ENCODE measurements at regions not wholly inside any gene's neighbourhood (a gene's known extent, or its start where the extent isn't known, plus 50 kb on each side); places are given as distances from the start of the nearest gene placed in this dataset.

- ATAC-seq, result no peak
- TF ChIP-seq ZNF8 (CRISPR knock-in tag; IDR thresholded peaks at IDR 0.05) (no peak), TOX (CRISPR knock-in tag; IDR thresholded peaks at IDR 0.05; ENCODE audit: borderline replicate concordance) (no peak), BACH2 (CRISPR knock-in tag; IDR thresholded peaks at IDR 0.05; ENCODE audit: borderline replicate concordance) (no peak), ZFP3 (CRISPR knock-in tag; IDR thresholded peaks at IDR 0.05) (no peak), ARNTL (CRISPR knock-in tag; IDR thresholded peaks at IDR 0.05; ENCODE audit: borderline replicate concordance, low read depth) (no peak), ISL1 (CRISPR knock-in tag; IDR thresholded peaks at IDR 0.05) (no peak), GLIS3 (CRISPR knock-in tag; IDR thresholded peaks at IDR 0.05) (no peak), ZNF70 (CRISPR knock-in tag; IDR thresholded peaks at IDR 0.05) (no peak), CSDC2 (CRISPR knock-in tag; IDR thresholded peaks at IDR 0.05) (no peak), ZFP30 (CRISPR knock-in tag; IDR thresholded peaks at IDR 0.05) (no peak), SNAI2 (CRISPR knock-in tag; IDR thresholded peaks at IDR 0.05) (no peak), ZNF565 (CRISPR knock-in tag; conservative IDR thresholded peaks at IDR 0.05; ENCODE audit: low read depth) (no peak), ESRRG (CRISPR knock-in tag; IDR thresholded peaks at IDR 0.05) (no peak), RARB (CRISPR knock-in tag; IDR thresholded peaks at IDR 0.05) (no peak), PPARA (CRISPR knock-in tag; IDR thresholded peaks at IDR 0.05; ENCODE audit: borderline replicate concordance) (no peak), OSR1 (CRISPR knock-in tag; IDR thresholded peaks at IDR 0.05) (no peak)
- TF ChIP-seq, protein P1, sequence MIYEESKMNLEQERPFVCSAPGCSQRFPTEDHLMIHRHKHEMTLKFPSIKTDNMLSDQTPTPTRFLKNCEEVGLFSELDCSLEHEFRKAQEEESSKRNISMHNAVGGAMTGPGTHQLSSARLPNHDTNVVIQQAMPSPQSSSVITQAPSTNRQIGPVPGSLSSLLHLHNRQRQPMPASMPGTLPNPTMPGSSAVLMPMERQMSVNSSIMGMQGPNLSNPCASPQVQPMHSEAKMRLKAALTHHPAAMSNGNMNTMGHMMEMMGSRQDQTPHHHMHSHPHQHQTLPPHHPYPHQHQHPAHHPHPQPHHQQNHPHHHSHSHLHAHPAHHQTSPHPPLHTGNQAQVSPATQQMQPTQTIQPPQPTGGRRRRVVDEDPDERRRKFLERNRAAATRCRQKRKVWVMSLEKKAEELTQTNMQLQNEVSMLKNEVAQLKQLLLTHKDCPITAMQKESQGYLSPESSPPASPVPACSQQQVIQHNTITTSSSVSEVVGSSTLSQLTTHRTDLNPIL (CRISPR knock-in tag; IDR thresholded peaks at IDR 0.05; ENCODE audit: low read depth), result no peak
Observed at GRCh38 chr3:21839176-21839575, 88.2 kb upstream of the ZNF385D start.

- peak; percentile 51; the same call in 2 of the 3 replicates for ATAC-seq
- TF ChIP-seq ISL1 (CRISPR knock-in tag; IDR thresholded peaks at IDR 0.05) (peak; percentile 75), ESRRG (CRISPR knock-in tag; IDR thresholded peaks at IDR 0.05) (no peak), CSDC2 (CRISPR knock-in tag; IDR thresholded peaks at IDR 0.05) (no peak), PPARA (CRISPR knock-in tag; IDR thresholded peaks at IDR 0.05; ENCODE audit: borderline replicate concordance) (no peak), POU6F1 (CRISPR knock-in tag; IDR thresholded peaks at IDR 0.05; ENCODE audit: borderline replicate concordance, low read depth) (no peak), ZNF565 (CRISPR knock-in tag; conservative IDR thresholded peaks at IDR 0.05; ENCODE audit: low read depth) (no peak), TOX (CRISPR knock-in tag; IDR thresholded peaks at IDR 0.05; ENCODE audit: borderline replicate concordance) (0 out of 2 replicates have a peak, but pooled peaks have one; percentile 12), ZC3H10 (CRISPR knock-in tag; IDR thresholded peaks at IDR 0.05) (no peak), GLIS3 (CRISPR knock-in tag; IDR thresholded peaks at IDR 0.05) (peak; percentile 69; the same call in 1 of the 2 replicates), RARB (CRISPR knock-in tag; IDR thresholded peaks at IDR 0.05) (no peak), ZFP3 (CRISPR knock-in tag; IDR thresholded peaks at IDR 0.05) (peak; percentile 77; the same call in 1 of the 2 replicates), SNAI2 (CRISPR knock-in tag; IDR thresholded peaks at IDR 0.05) (0 out of 2 replicates have a peak, but pooled peaks have one; percentile 74)
- TF ChIP-seq, protein P1 (CRISPR knock-in tag; IDR thresholded peaks at IDR 0.05; ENCODE audit: low read depth), result 0 out of 2 replicates have a peak, but pooled peaks have one; percentile 39
- TF ChIP-seq, protein P2, sequence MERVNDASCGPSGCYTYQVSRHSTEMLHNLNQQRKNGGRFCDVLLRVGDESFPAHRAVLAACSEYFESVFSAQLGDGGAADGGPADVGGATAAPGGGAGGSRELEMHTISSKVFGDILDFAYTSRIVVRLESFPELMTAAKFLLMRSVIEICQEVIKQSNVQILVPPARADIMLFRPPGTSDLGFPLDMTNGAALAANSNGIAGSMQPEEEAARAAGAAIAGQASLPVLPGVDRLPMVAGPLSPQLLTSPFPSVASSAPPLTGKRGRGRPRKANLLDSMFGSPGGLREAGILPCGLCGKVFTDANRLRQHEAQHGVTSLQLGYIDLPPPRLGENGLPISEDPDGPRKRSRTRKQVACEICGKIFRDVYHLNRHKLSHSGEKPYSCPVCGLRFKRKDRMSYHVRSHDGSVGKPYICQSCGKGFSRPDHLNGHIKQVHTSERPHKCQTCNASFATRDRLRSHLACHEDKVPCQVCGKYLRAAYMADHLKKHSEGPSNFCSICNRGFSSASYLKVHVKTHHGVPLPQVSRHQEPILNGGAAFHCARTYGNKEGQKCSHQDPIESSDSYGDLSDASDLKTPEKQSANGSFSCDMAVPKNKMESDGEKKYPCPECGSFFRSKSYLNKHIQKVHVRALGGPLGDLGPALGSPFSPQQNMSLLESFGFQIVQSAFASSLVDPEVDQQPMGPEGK (CRISPR knock-in tag; IDR thresholded peaks at IDR 0.05; ENCODE audit: borderline replicate concordance), result 0 out of 2 replicates have a peak, but pooled peaks have one; percentile 35
Observed at GRCh38 chr3:21839592-21839991, 88.6 kb upstream of the ZNF385D start.

- ATAC-seq, result no peak
- TF ChIP-seq POU6F1 (CRISPR knock-in tag; IDR thresholded peaks at IDR 0.05; ENCODE audit: borderline replicate concordance, low read depth), result no peak
- TF ChIP-seq ZFP3 (CRISPR knock-in tag; IDR thresholded peaks at IDR 0.05), result no peak
- TF ChIP-seq, protein P2 (CRISPR knock-in tag; IDR thresholded peaks at IDR 0.05; ENCODE audit: borderline replicate concordance), result no peak
- TF ChIP-seq ZNF70 (CRISPR knock-in tag; IDR thresholded peaks at IDR 0.05), result no peak
- TF ChIP-seq TOX (CRISPR knock-in tag; IDR thresholded peaks at IDR 0.05; ENCODE audit: borderline replicate concordance), result no peak
- no peak for TF ChIP-seq BACH2 (CRISPR knock-in tag; IDR thresholded peaks at IDR 0.05; ENCODE audit: borderline replicate concordance)
- TF ChIP-seq RARB (CRISPR knock-in tag; IDR thresholded peaks at IDR 0.05), result no peak
- TF ChIP-seq SNAI2 (CRISPR knock-in tag; IDR thresholded peaks at IDR 0.05), result no peak
- no peak for TF ChIP-seq TCF4 (CRISPR knock-in tag; IDR thresholded peaks at IDR 0.05; ENCODE audit: borderline replicate concordance)
- TF ChIP-seq PPARA (CRISPR knock-in tag; IDR thresholded peaks at IDR 0.05; ENCODE audit: borderline replicate concordance), result no peak
- TF ChIP-seq, protein P1 (CRISPR knock-in tag; IDR thresholded peaks at IDR 0.05; ENCODE audit: low read depth), result no peak
- TF ChIP-seq OSR1 (CRISPR knock-in tag; IDR thresholded peaks at IDR 0.05), result no peak
- no peak for TF ChIP-seq ZNF8 (CRISPR knock-in tag; IDR thresholded peaks at IDR 0.05)
- TF ChIP-seq ZNF565 (CRISPR knock-in tag; conservative IDR thresholded peaks at IDR 0.05; ENCODE audit: low read depth), result no peak
- no peak for TF ChIP-seq ARNTL (CRISPR knock-in tag; IDR thresholded peaks at IDR 0.05; ENCODE audit: borderline replicate concordance, low read depth)
Observed at GRCh38 chr3:21847005-21847404, 96.0 kb upstream of the ZNF385D start.

Data from SK-N-SH treated with all-trans-retinoic acid at 6 μM for 48 hours (cell line).